HEK293 (cell line): ENCODE measurements at regions not wholly inside any gene's neighbourhood (a gene's known extent, or its start where the extent isn't known, plus 50 kb on each side); places are given as distances from the start of the nearest gene placed in this dataset.

Source experiments
- CTCF ChIA-PET: fragments of 350-600 bp; formaldehyde crosslinking; extraction: SDS; loops from one replicate; lab custom pipeline; 2021; ENCODE audit warnings: antibody characterized with exemption; lab: Yijun Ruan, JAX
- POLR2A ChIA-PET: fragments of 300-600 bp; formaldehyde crosslinking; extraction: SDS; loops from one replicate; lab custom pipeline; 2020; ENCODE audit warnings: antibody characterized with exemption, inconsistent platforms; lab: Yijun Ruan, JAX
- H3K27ac ChIP-seq: fragments of 200-500 bp; sonication (Bioruptor generic); 2 replicates; pipeline ENCODE4 v1.5.1; 2014; ENCODE audit warnings: low read depth, low read length, control low read depth, inconsistent platforms; ENCODE audit errors: extremely low read depth
- H3K36me3 ChIP-seq, 2 experiments: fragments of 200-500 bp in 1 of 2; sonication (Bioruptor generic) in 1 of 2; 1 replicate in 1 of 2; 2 replicates in 1 of 2; pipeline ENCODE4 v1.5.1; 2014 to 2017; ENCODE audit warnings: inconsistent platforms in 2 of 2, low read length in 2 of 2; ENCODE audit not compliant: control insufficient read depth in 2 of 2, insufficient read depth in 1 of 2
- H3K4me1 ChIP-seq: fragments of 200-500 bp; sonication (Bioruptor generic); 2 replicates; pipeline ENCODE4 v1.5.1; 2014; ENCODE audit warnings: mild to moderate bottlenecking, low read length, inconsistent platforms; ENCODE audit not compliant: control insufficient read depth, insufficient read depth
- H3K4me3 ChIP-seq: 2 replicates; pipeline ENCODE4 v1.5.1; 2011; ENCODE audit warnings: low read depth, mild to moderate bottlenecking, control low read depth, low read length, moderate library complexity
- H3K9me3 ChIP-seq: fragments of 200-500 bp; sonication (Bioruptor generic); 2 replicates; pipeline ENCODE4 v1.5.1; 2014; ENCODE audit warnings: low read depth, low read length, inconsistent platforms; ENCODE audit not compliant: control insufficient read depth, insufficient read depth
- ATF2 ChIP-seq: fragments of 450-650 bp; formaldehyde crosslinking; IDR thresholded peaks from 2 replicates; pipeline ENCODE4 v1.5.1; 2016; ENCODE audit warnings: missing biosample characterization, missing genetic modification characterization, low read depth
- BCL11A ChIP-seq: fragments of 450-650 bp; formaldehyde crosslinking; IDR thresholded peaks from 2 replicates; pipeline ENCODE4 v1.5.1; 2016; ENCODE audit warnings: low read depth, missing biosample characterization, missing genetic modification characterization
- EGR2 ChIP-seq: fragments of 450-650 bp; formaldehyde crosslinking; IDR thresholded peaks from 2 replicates; pipeline ENCODE4 v1.5.1; 2016; ENCODE audit warnings: low read depth, missing biosample characterization, missing genetic modification characterization
- HIC1 ChIP-seq: fragments of 450-650 bp; formaldehyde crosslinking; IDR thresholded peaks from 2 replicates; pipeline ENCODE4 v1.5.1; 2016; ENCODE audit warnings: missing biosample characterization, missing genetic modification characterization
- HOXA7 ChIP-seq: sonication (generic); formaldehyde crosslinking; IDR thresholded peaks from 2 replicates; pipeline ENCODE4 v1.8.1; 2022; ENCODE audit warnings: missing genetic modification reagents, borderline replicate concordance
- KLF1 ChIP-seq: fragments of 450-650 bp; formaldehyde crosslinking; IDR thresholded peaks from 2 replicates; pipeline ENCODE4 v1.5.1; 2016; ENCODE audit warnings: missing biosample characterization, missing genetic modification characterization
- PRDM10 ChIP-seq: fragments of 450-650 bp; formaldehyde crosslinking; IDR thresholded peaks from 2 replicates; pipeline ENCODE4 v1.5.1; 2016; ENCODE audit warnings: missing biosample characterization, missing genetic modification characterization
- PRDM6 ChIP-seq: fragments of 450-650 bp; formaldehyde crosslinking; IDR thresholded peaks from 2 replicates; pipeline ENCODE4 v1.5.1; 2017; ENCODE audit warnings: missing biosample characterization, missing genetic modification characterization
- YY2 ChIP-seq: fragments of 450-650 bp; formaldehyde crosslinking; IDR thresholded peaks from 2 replicates; pipeline ENCODE4 v1.5.1; 2016; ENCODE audit warnings: missing biosample characterization, missing genetic modification characterization
- ZNF133 ChIP-seq: fragments of 450-650 bp; formaldehyde crosslinking; IDR thresholded peaks from 2 replicates; pipeline ENCODE4 v1.5.1; 2016; ENCODE audit warnings: missing biosample characterization, missing genetic modification characterization
- ZNF302 ChIP-seq: fragments of 450-650 bp; formaldehyde crosslinking; IDR thresholded peaks from 2 replicates; pipeline ENCODE4 v1.5.1; 2016; ENCODE audit warnings: missing biosample characterization, missing genetic modification characterization, low read depth
- ZNF48 ChIP-seq: fragments of 450-650 bp; formaldehyde crosslinking; IDR thresholded peaks from 2 replicates; pipeline ENCODE4 v1.5.1; 2016; ENCODE audit warnings: missing biosample characterization, missing genetic modification characterization
- ZNF580 ChIP-seq: fragments of 450-650 bp; formaldehyde crosslinking; IDR thresholded peaks from 2 replicates; pipeline ENCODE4 v1.5.1; 2016; ENCODE audit warnings: missing biosample characterization, missing genetic modification characterization
- ZNF639 ChIP-seq: fragments of 450-650 bp; formaldehyde crosslinking; IDR thresholded peaks from 2 replicates; pipeline ENCODE4 v1.5.1; 2016; ENCODE audit warnings: missing biosample characterization, missing genetic modification characterization
- ZNF704 ChIP-seq: fragments of 450-650 bp; formaldehyde crosslinking; IDR thresholded peaks from 2 replicates; pipeline ENCODE4 v1.5.1; 2016; ENCODE audit warnings: missing biosample characterization, missing genetic modification characterization
- ZNF792 ChIP-seq: fragments of 450-650 bp; formaldehyde crosslinking; IDR thresholded peaks from 2 replicates; pipeline ENCODE4 v1.5.1; 2016; ENCODE audit warnings: missing biosample characterization, missing genetic modification characterization
- ZNF837 ChIP-seq: fragments of 450-650 bp; formaldehyde crosslinking; IDR thresholded peaks from 2 replicates; pipeline ENCODE4 v1.5.1; 2016; ENCODE audit warnings: missing biosample characterization, missing genetic modification characterization
- ZSCAN4 ChIP-seq: fragments of 450-650 bp; formaldehyde crosslinking; IDR thresholded peaks from 2 replicates; pipeline ENCODE4 v1.5.1; 2017; ENCODE audit warnings: missing biosample characterization, missing genetic modification characterization

- ChIA-PET POLR2A (no interaction called here), CTCF (interaction anchor here (0.9 kb wide), 1 partner anchor 17 kb away, joined by 3 read pairs; no protein-coding TSS in a partner anchor)
- Histone ChIP-seq H3K36me3 (no peaks in the 10 kb centered on the region), H3K4me3 (no peak overlapping the region), H3K9me3 (no peaks in the 10 kb centered on the region)
- TF ChIP-seq PRDM10, result no peak
- TF ChIP-seq YY2, result no peak
- no peak for TF ChIP-seq ZNF792 (tag by site-specific recombination)
- TF ChIP-seq BCL11A (tag by site-specific recombination), result no peak
- no peak for TF ChIP-seq ZNF639 (tag by site-specific recombination)
- TF ChIP-seq ZNF704, result no peak
- no peak for TF ChIP-seq ZNF580 (tag by site-specific recombination)
- no peak for TF ChIP-seq ZNF302 (tag by site-specific recombination)
- TF ChIP-seq, all 188 proteins: peak for 0
- no peaks in the 10 kb centered on the region for H3K4me1 ChIP-seq
- H3K27ac ChIP-seq, result no peak overlapping the region
Observed at GRCh38 chr14:44820230-44820964, 141.3 kb downstream of the KLHL28 start.

GRCh38 chr14:44814196-44814595 is 147.6 kb downstream of the KLHL28 start:
- Histone ChIP-seq H3K27ac (no peak overlapping the region), H3K4me1 (no peaks in the 10 kb centered on the region), H3K4me3 (no peak overlapping the region)
- POLR2A ChIA-PET, result no interaction called here
- TF ChIP-seq ZNF48 (tag by site-specific recombination) (no peak), ZNF837 (tag by site-specific recombination) (no peak), ZNF133 (tag by site-specific recombination) (no peak), EGR2 (tag by site-specific recombination) (no peak), HOXA7 (CRISPR knock-in tag) (no peak), KLF1 (no peak), HIC1 (tag by site-specific recombination) (no peak), PRDM6 (tag by site-specific recombination) (no peak), ATF2 (tag by site-specific recombination) (no peak), ZSCAN4 (no peak)
- TF ChIP-seq, all 188 proteins: peak for 0
- Histone ChIP-seq H3K9me3 (no peaks in the 10 kb centered on the region), H3K36me3 (no peaks in the 10 kb centered on the region)
- CTCF ChIA-PET, result no interaction called here
